ENCODE measurements at regions not wholly inside any gene's neighbourhood (a gene's known extent, or its start where the extent isn't known, plus 50 kb on each side); places are given as distances from the start of the nearest gene placed in this dataset.
A peak's percentile ranks its signal among the peaks of the same experiment; 100 is the strongest.

DNA sequence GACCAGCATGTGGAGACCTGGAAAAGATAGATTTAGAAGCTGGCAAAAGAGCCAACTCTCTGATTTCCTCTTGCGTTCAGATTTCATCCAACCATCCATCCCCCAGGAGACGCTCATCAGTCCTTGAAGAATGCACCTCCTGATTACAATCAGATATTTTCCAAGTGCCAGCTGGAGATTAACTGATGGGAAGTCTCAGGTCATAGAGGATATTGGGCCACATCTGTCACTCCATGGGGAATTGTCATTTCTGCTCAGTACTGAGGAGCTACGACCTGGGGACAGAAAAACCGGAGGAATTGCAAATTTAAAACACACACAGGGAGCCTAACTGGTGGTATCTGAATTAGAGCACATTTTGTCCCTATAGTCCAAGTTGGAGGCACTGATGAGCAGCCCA, 496.2 kb upstream of the SULF2 start:
- TF ChIP-seq, protein P1, sequence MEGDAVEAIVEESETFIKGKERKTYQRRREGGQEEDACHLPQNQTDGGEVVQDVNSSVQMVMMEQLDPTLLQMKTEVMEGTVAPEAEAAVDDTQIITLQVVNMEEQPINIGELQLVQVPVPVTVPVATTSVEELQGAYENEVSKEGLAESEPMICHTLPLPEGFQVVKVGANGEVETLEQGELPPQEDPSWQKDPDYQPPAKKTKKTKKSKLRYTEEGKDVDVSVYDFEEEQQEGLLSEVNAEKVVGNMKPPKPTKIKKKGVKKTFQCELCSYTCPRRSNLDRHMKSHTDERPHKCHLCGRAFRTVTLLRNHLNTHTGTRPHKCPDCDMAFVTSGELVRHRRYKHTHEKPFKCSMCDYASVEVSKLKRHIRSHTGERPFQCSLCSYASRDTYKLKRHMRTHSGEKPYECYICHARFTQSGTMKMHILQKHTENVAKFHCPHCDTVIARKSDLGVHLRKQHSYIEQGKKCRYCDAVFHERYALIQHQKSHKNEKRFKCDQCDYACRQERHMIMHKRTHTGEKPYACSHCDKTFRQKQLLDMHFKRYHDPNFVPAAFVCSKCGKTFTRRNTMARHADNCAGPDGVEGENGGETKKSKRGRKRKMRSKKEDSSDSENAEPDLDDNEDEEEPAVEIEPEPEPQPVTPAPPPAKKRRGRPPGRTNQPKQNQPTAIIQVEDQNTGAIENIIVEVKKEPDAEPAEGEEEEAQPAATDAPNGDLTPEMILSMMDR (conservative IDR thresholded peaks at IDR 0.05), result no peak
- no peaks in the 10 kb centered on the region for H3K9me3 Mint-ChIP-seq
- H3K36me3 Mint-ChIP-seq (ENCODE audit: low read depth), result no peaks in the 10 kb centered on the region
- no peak overlapping the region for H3K4me3 Mint-ChIP-seq
- H3K27me3 Mint-ChIP-seq (ENCODE audit: low read depth), result no peaks in the 10 kb centered on the region
- no peak overlapping the region for H3K27ac Mint-ChIP-seq (ENCODE audit: unreplicated experiment)
- H3K4me1 Mint-ChIP-seq, result peaks cover 29% of the 10 kb centered on the region
- no peak for DNase-seq (ENCODE audit: low read depth, low spot score)

DNA sequence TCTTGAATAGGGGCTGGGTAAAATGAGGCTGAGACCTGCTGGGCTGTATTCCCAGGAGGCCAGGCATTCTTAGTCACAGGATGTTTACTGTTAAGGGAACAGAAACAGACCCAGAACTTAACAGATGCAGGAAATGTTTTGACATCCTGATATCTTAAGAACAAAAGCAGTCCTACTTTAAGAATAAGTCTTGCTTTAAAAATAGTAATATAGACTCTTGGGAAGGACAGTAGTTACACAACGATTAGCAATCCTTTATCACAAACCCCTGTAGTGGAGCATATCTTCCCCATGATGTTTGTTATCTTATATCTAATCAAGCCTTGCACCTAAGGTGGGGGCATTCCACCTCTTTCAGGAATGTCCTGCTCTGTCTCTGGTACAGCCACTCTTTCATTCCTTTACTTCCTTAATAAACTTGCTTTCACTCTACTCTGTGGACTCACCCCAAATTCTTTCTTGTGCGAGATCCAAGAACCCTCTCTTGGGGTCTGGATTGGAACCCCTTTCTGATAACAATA, 493.7 kb upstream of the SULF2 start:
- Mint-ChIP-seq H3K9me3 (no peaks in the 10 kb centered on the region), H3K4me1 (peaks cover 26% of the 10 kb centered on the region), H3K36me3 (ENCODE audit: low read depth) (no peaks in the 10 kb centered on the region), H3K27me3 (ENCODE audit: low read depth) (no peaks in the 10 kb centered on the region), H3K4me3 (no peak overlapping the region), H3K27ac (ENCODE audit: unreplicated experiment) (no peak overlapping the region)
- no peak for DNase-seq (ENCODE audit: low read depth, low spot score)
- TF ChIP-seq, protein P1 (conservative IDR thresholded peaks at IDR 0.05), result no peak

DNA sequence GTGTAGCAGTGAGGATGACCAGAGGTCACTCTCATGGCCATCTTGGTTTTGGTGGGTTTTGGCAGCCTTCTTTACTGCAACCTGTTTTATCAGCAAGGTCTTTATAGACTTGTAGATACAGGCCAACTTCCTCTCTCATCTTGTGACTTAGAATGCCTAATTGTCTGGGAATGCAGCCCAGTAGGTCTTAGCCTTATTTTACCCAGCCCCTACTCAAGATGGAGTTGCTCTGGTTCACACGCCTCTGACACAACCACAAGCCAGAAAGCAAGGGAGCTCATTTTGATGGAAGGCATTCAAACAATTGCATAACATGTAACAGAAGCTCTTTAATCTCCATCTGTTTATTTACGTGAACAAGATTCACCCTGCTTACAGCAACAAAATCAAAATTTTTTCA, 492.0 kb upstream of the SULF2 start:
- Mint-ChIP-seq H3K36me3 (ENCODE audit: low read depth) (no peaks in the 10 kb centered on the region), H3K4me1 (peaks cover 23% of the 10 kb centered on the region), H3K4me3 (no peak overlapping the region), H3K9me3 (no peaks in the 10 kb centered on the region), H3K27me3 (ENCODE audit: low read depth) (no peaks in the 10 kb centered on the region), H3K27ac (ENCODE audit: unreplicated experiment) (no peak overlapping the region)
- TF ChIP-seq, protein P1 (conservative IDR thresholded peaks at IDR 0.05), result no peak
- DNase-seq (ENCODE audit: low read depth, low spot score), result no peak

- Mint-ChIP-seq H3K27ac (ENCODE audit: unreplicated experiment) (no peak overlapping the region), H3K36me3 (ENCODE audit: low read depth) (no peaks in the 10 kb centered on the region), H3K4me1 (peaks cover 23% of the 10 kb centered on the region), H3K9me3 (no peaks in the 10 kb centered on the region), H3K4me3 (no peak overlapping the region), H3K27me3 (ENCODE audit: low read depth) (no peaks in the 10 kb centered on the region)
- DNase-seq (ENCODE audit: low read depth, low spot score), result no peak
- TF ChIP-seq, protein P1 (conservative IDR thresholded peaks at IDR 0.05), result no peak
Measured at GRCh38 chr20:48276021-48276342, 490.7 kb upstream of the SULF2 start.

- Mint-ChIP-seq H3K36me3 (ENCODE audit: low read depth) (no peaks in the 10 kb centered on the region), H3K4me1 (peaks cover 23% of the 10 kb centered on the region), H3K27me3 (ENCODE audit: low read depth) (no peaks in the 10 kb centered on the region), H3K27ac (ENCODE audit: unreplicated experiment) (peak overlapping the region; percentile 76), H3K9me3 (no peaks in the 10 kb centered on the region), H3K4me3 (no peak overlapping the region)
- TF ChIP-seq, protein P1 (conservative IDR thresholded peaks at IDR 0.05), result no peak
- DNase-seq (ENCODE audit: low read depth, low spot score), result no peak
Measured at GRCh38 chr20:48275286-48276020, 490.2 kb upstream of the SULF2 start.
